Breast epithelium (tissue), 3 donors: ENCODE measurements at regions not wholly inside any gene's neighbourhood (a gene's known extent, or its start where the extent isn't known, plus 50 kb on each side); places are given as distances from the start of the nearest gene placed in this dataset.

ENCODE experiments used
- CTCF ChIP-seq, 3 donors: fragments of 450-650 bp; IDR thresholded peaks; one replicate each; pipeline ENCODE4 v1.5.1; 2016 to 2017; ENCODE audit warnings: antibody characterized with exemption in 3 of 3, mild to moderate bottlenecking in 3 of 3, moderate library complexity in 3 of 3
- POLR2A ChIP-seq: fragments of 450-650 bp; IDR thresholded peaks from one replicate; pipeline ENCODE4 v1.6.1; 2016; ENCODE audit warnings: antibody characterized with exemption, mild to moderate bottlenecking, moderate library complexity

GRCh38 chr5:26482810-26483375 lies 555.5 kb downstream of the CDH9 start:
- TF ChIP-seq CTCF (IDR thresholded peaks at IDR 0.05) = peak in 2 of 3 donors; percentile 19 to 28
- TF ChIP-seq POLR2A = no peak
